DMS53 treated with DMSO at 0.1 percent for 48 hours (cell line): ENCODE measurements at regions not wholly inside any gene's neighbourhood (a gene's known extent, or its start where the extent isn't known, plus 50 kb on each side); places are given as distances from the start of the nearest gene placed in this dataset.
"Not testable (repeated sequence)": the region's sequence is repeated elsewhere in the genome, so short reads cannot be mapped to it uniquely, and the experiment has no call there.

Source experiments
- DNase-seq: peaks from one replicate; lab custom pipeline; 2025; ENCODE audit not compliant: unreplicated experiment; lab: John Stamatoyannopoulos, UW

GRCh38 chr6:167688123-167688522 is 138.6 kb upstream of the AFDN start:
- no peak for DNase-seq

GRCh38 chr6:167689278-167689677 is 137.4 kb upstream of the AFDN start:
- no peak for DNase-seq

GRCh38 chr6:167689751-167690150 is 137.0 kb upstream of the AFDN start:
- no peak for DNase-seq

GRCh38 chr6:167690167-167690922 is 136.4 kb upstream of the AFDN start:
- not testable (repeated sequence) for DNase-seq

GRCh38 chr6:167690931-167691330 is 135.8 kb upstream of the AFDN start:
- no peak for DNase-seq

GRCh38 chr6:167691533-167692312 is 135.0 kb upstream of the AFDN start:
- no peak for DNase-seq

- DNase-seq: not testable (repeated sequence)
These were observed 133.2 kb upstream of the AFDN start for GRCh38 chr6:167693478-167693877.

- DNase-seq: no peak
These were observed 130.9 kb upstream of the AFDN start for GRCh38 chr6:167695831-167696230.

GRCh38 chr6:167696296-167696695 is 130.4 kb upstream of the AFDN start:
- DNase-seq: no peak

- no peak for DNase-seq
These were observed 129.4 kb upstream of the AFDN start for GRCh38 chr6:167697316-167697715.

- no peak for DNase-seq
These were observed 128.2 kb upstream of the AFDN start for GRCh38 chr6:167698540-167698939.

- no peak for DNase-seq
These were observed 127.4 kb upstream of the AFDN start for GRCh38 chr6:167699141-167699931.

- no peak for DNase-seq
These were observed 126.5 kb upstream of the AFDN start for GRCh38 chr6:167700199-167700598.

- no peak for DNase-seq
These were observed 125.7 kb upstream of the AFDN start for GRCh38 chr6:167701010-167701409.

- no peak for DNase-seq
These were observed 124.4 kb upstream of the AFDN start for GRCh38 chr6:167702241-167702827.

GRCh38 chr6:167703347-167703746 is 123.4 kb upstream of the AFDN start:
- no peak for DNase-seq

- DNase-seq: no peak
These were observed 122.9 kb upstream of the AFDN start for GRCh38 chr6:167703781-167704180.

GRCh38 chr6:167704396-167704901 is 122.3 kb upstream of the AFDN start:
- no peak for DNase-seq

GRCh38 chr6:167705211-167705750 is 121.4 kb upstream of the AFDN start:
- no peak for DNase-seq

- no peak for DNase-seq
These were observed 120.2 kb upstream of the AFDN start for GRCh38 chr6:167706313-167707109.
